ENCODE measurements at regions not wholly inside any gene's neighbourhood (a gene's known extent, or its start where the extent isn't known, plus 50 kb on each side); places are given as distances from the start of the nearest gene placed in this dataset.

DNA sequence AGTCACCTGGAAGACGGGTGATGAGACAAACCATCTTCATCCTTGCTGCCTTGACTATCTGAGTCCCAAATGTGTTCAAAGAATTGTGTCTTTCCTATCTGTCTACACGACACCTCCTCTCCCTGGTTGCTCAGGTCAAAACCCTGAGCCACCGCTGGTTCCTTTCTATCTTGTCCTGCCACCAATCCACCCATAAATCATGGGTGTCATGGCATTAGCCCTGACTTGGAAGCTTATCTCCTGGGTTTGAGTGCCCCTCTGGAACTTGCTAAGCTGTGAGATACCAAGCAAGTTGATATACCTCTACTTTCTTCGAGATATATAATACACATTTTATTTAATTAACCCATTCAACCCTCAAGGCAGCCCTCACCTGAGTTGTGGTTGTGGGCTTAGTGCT is 57.9 kb downstream of the ASCL4 start:
- no peaks in the 10 kb centered on the region for H3K79me2 ChIP-seq (ENCODE audit: control insufficient read depth, insufficient read depth, low read length)
- no peak overlapping the region for H3K9ac ChIP-seq (ENCODE audit: control insufficient read depth, extremely low read depth, insufficient read depth, low read length)
- H3K4me2 ChIP-seq (ENCODE audit: control insufficient read depth, extremely low read depth, insufficient read depth, low read depth, low read length): no peak overlapping the region
- no peak for TF ChIP-seq EZH2 (IDR thresholded peaks at IDR 0.05; ENCODE audit: low read length)
- TF ChIP-seq, protein P1, sequence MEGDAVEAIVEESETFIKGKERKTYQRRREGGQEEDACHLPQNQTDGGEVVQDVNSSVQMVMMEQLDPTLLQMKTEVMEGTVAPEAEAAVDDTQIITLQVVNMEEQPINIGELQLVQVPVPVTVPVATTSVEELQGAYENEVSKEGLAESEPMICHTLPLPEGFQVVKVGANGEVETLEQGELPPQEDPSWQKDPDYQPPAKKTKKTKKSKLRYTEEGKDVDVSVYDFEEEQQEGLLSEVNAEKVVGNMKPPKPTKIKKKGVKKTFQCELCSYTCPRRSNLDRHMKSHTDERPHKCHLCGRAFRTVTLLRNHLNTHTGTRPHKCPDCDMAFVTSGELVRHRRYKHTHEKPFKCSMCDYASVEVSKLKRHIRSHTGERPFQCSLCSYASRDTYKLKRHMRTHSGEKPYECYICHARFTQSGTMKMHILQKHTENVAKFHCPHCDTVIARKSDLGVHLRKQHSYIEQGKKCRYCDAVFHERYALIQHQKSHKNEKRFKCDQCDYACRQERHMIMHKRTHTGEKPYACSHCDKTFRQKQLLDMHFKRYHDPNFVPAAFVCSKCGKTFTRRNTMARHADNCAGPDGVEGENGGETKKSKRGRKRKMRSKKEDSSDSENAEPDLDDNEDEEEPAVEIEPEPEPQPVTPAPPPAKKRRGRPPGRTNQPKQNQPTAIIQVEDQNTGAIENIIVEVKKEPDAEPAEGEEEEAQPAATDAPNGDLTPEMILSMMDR (optimal IDR thresholded peaks at IDR 0.05 in 1 of 3, IDR thresholded peaks at IDR 0.05 in 1 of 3, conservative IDR thresholded peaks at IDR 0.05 in 1 of 3; ENCODE audit: extremely low read depth in 1 of 3, insufficient read depth in 2 of 3, low read length in 3 of 3): no peak
- H4K20me1 ChIP-seq (ENCODE audit: control insufficient read depth, extremely low read depth, insufficient read depth, low read length): no peaks in the 10 kb centered on the region
- H3K36me3 ChIP-seq (ENCODE audit: control insufficient read depth in 2 of 2, extremely low read depth in 1 of 2, insufficient read depth in 2 of 2, low read length in 2 of 2): no peaks in the 10 kb centered on the region
- H3K9me3 ChIP-seq (ENCODE audit: control insufficient read depth, low read depth, low read length): no peaks in the 10 kb centered on the region
- H3K4me1 ChIP-seq (ENCODE audit: control insufficient read depth, extremely low read depth, insufficient read depth, low read length): no peaks in the 10 kb centered on the region
- no peak for DNase-seq (ENCODE audit: low read depth, low spot score)
- no peak overlapping the region for H3K27ac ChIP-seq (ENCODE audit: control insufficient read depth, insufficient read depth, low read length)
- dilution Hi-C loops (cut with MboI; ENCODE audit: extremely low pct_ligation_motif_present, low sequenced_read_pairs): no loop called here
- no peak overlapping the region for H3K4me3 ChIP-seq (ENCODE audit: control insufficient read depth in 2 of 3, extremely low read depth in 1 of 3, insufficient read depth in 2 of 3, low read depth in 1 of 3, low read length in 3 of 3)
- no peaks in the 10 kb centered on the region for H3K9me1 ChIP-seq (ENCODE audit: control insufficient read depth, extremely low read depth, insufficient read depth, low read length)
- FAIRE-seq: no peak
- H2AFZ ChIP-seq (ENCODE audit: control insufficient read depth, low read length): no peak overlapping the region
- peaks cover 3% of the 10 kb centered on the region for H3K27me3 ChIP-seq (ENCODE audit: control insufficient read depth, extremely low read depth, insufficient read depth, low read length)

DNA sequence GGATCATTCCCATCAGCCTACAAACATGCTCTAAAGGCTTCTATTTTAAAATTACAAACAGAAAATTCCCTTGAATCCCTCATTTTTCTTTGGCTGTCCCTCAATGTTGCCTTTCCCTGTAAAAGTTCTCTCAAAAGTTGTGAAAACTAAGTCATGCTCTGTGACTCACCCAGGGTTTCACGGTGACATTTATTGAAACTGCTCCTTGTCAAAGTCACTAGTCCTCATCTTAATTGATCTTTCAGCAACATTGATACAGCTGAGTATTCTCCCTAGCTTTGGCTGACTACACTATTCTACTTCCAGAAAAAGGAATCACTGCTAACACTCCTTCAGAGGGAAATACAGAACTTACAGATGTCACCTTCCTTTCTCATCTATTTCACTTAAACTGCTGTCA is 65.7 kb downstream of the ASCL4 start:
- TF ChIP-seq EZH2 (IDR thresholded peaks at IDR 0.05; ENCODE audit: low read length): no peak
- TF ChIP-seq, protein P1 (optimal IDR thresholded peaks at IDR 0.05 in 1 of 3, IDR thresholded peaks at IDR 0.05 in 1 of 3, conservative IDR thresholded peaks at IDR 0.05 in 1 of 3; ENCODE audit: extremely low read depth in 1 of 3, insufficient read depth in 2 of 3, low read length in 3 of 3): no peak
- dilution Hi-C loops (cut with MboI; ENCODE audit: extremely low pct_ligation_motif_present, low sequenced_read_pairs): no loop called here
- Histone ChIP-seq H3K9me3 (ENCODE audit: control insufficient read depth, low read depth, low read length) (no peaks in the 10 kb centered on the region), H3K4me2 (ENCODE audit: control insufficient read depth, extremely low read depth, insufficient read depth, low read depth, low read length) (no peak overlapping the region), H3K9ac (ENCODE audit: control insufficient read depth, extremely low read depth, insufficient read depth, low read length) (no peak overlapping the region), H3K79me2 (ENCODE audit: control insufficient read depth, insufficient read depth, low read length) (no peaks in the 10 kb centered on the region), H3K4me3 (ENCODE audit: control insufficient read depth in 2 of 3, extremely low read depth in 1 of 3, insufficient read depth in 2 of 3, low read depth in 1 of 3, low read length in 3 of 3) (no peak overlapping the region), H3K27me3 (ENCODE audit: control insufficient read depth, extremely low read depth, insufficient read depth, low read length) (peaks cover 22% of the 10 kb centered on the region), H2AFZ (ENCODE audit: control insufficient read depth, low read length) (no peak overlapping the region), H3K27ac (ENCODE audit: control insufficient read depth, insufficient read depth, low read length) (no peak overlapping the region), H3K9me1 (ENCODE audit: control insufficient read depth, extremely low read depth, insufficient read depth, low read length) (no peaks in the 10 kb centered on the region), H3K4me1 (ENCODE audit: control insufficient read depth, extremely low read depth, insufficient read depth, low read length) (no peaks in the 10 kb centered on the region), H3K36me3 (ENCODE audit: control insufficient read depth in 2 of 2, extremely low read depth in 1 of 2, insufficient read depth in 2 of 2, low read length in 2 of 2) (no peaks in the 10 kb centered on the region), H4K20me1 (ENCODE audit: control insufficient read depth, extremely low read depth, insufficient read depth, low read length) (no peaks in the 10 kb centered on the region)
- DNase-seq (ENCODE audit: low read depth, low spot score) (no peak), FAIRE-seq (no peak)
